K562 (cell line): ENCODE measurements at regions not wholly inside any gene's neighbourhood (a gene's known extent, or its start where the extent isn't known, plus 50 kb on each side); places are given as distances from the start of the nearest gene placed in this dataset.

Experiments used
- ATAC-seq: fragments of 200-7000 bp; cut with Tn5 transposase; 3 replicates; pipeline ENCODE4 v1.9.1; 2020; ENCODE audit warnings: moderate library complexity
- BruUV-seq: library from RNA; stranded (reverse); fragments of 400-500 nt; replicated peaks from 2 replicates; lab custom pipeline; 2021; lab: Mats Ljungman, UMichigan
- CTCF ChIA-PET: fragments of 300-600 bp; formaldehyde crosslinking; extraction: SDS; loops from one replicate; lab custom pipeline; 2021; ENCODE audit warnings: low intra/inter-chr PET ratio; lab: Yijun Ruan, JAX
- POLR2A ChIA-PET: fragments of 300-600, 350-650 bp; sonication (Branson Sonifier 250); formaldehyde crosslinking; extraction: SDS; loops from one replicate; lab custom pipeline; 2021; ENCODE audit warnings: antibody characterized with exemption, inconsistent platforms; lab: Yijun Ruan, JAX
- DNase-seq, 4 experiments: peaks; one replicate each; pipeline versions ENCODE4 v3.0.0 to v3.0.0-alpha.2; 2011 to 2018; ENCODE audit warnings: low spot score in 3 of 4, mixed read lengths in 3 of 4; ENCODE audit errors: extremely low read depth in 1 of 4
- FAIRE-seq: peaks from 2 replicates; lab custom pipeline; 2011; peaks lifted over from hg19 to GRCh38; lab: Jason Lieb, UNC
- H2AFZ ChIP-seq: 2 replicates; pipeline ENCODE4 v1.6.0; 2011; ENCODE audit warnings: low read depth, low read length, control low read depth, inconsistent platforms
- H3K27ac ChIP-seq: fragments of 200-600 bp; 3 replicates; pipeline ENCODE4 v1.8.0; 2011; ENCODE audit warnings: low read depth, mild to moderate bottlenecking, control low read depth, inconsistent platforms, low read length, moderate library complexity, mixed read lengths; ENCODE audit errors: extremely low read depth
- H3K27me3 ChIP-seq, 2 experiments: fragments of 300-600 bp in 1 of 2; 2 replicates in 1 of 2; 3 replicates in 1 of 2; pipeline versions ENCODE4 v1.6.0 to v1.8.0; 2011; ENCODE audit warnings: inconsistent platforms in 2 of 2, low read length in 2 of 2, mild to moderate bottlenecking in 1 of 2, mixed read lengths in 1 of 2, moderate library complexity in 1 of 2; ENCODE audit not compliant: control insufficient read depth in 2 of 2, insufficient read depth in 2 of 2
- H3K36me3 ChIP-seq: fragments of 300-600 bp; 3 replicates; pipeline ENCODE4 v1.8.0; 2011; ENCODE audit warnings: mild to moderate bottlenecking, low read length, inconsistent platforms; ENCODE audit not compliant: control insufficient read depth, insufficient read depth
- H3K4me1 ChIP-seq, 2 experiments: fragments of 200-600 bp in 1 of 2; replicated peaks in 1 of 2; 2 replicates in 1 of 2; 3 replicates in 1 of 2; pipeline versions ENCODE4 v1.5.1 to v1.8.0; 2011; ENCODE audit warnings: inconsistent platforms in 2 of 2, low read length in 2 of 2, mild to moderate bottlenecking in 1 of 2, mixed read lengths in 1 of 2, moderate library complexity in 1 of 2; ENCODE audit not compliant: control insufficient read depth in 2 of 2, insufficient read depth in 2 of 2
- H3K4me2 ChIP-seq: 2 replicates; pipeline ENCODE4 v1.6.1; 2011; ENCODE audit warnings: low read length, control low read depth, inconsistent platforms, mixed read lengths; ENCODE audit not compliant: insufficient read depth
- H3K4me3 ChIP-seq: fragments of 200-600 bp; sonication (generic), shearing (Covaris generic); 2 replicates; pipeline ENCODE4 v1.5.1; 2016; ENCODE audit warnings: control low read depth, inconsistent platforms
- H3K79me2 ChIP-seq: fragments of 200-600 bp; 3 replicates; pipeline ENCODE4 v1.8.0; 2011; ENCODE audit warnings: low read length, inconsistent platforms; ENCODE audit not compliant: control insufficient read depth, insufficient read depth
- H3K9ac ChIP-seq, 2 experiments: 2 replicates each; pipeline versions ENCODE4 v1.6.0 to v1.6.1; 2011; ENCODE audit warnings: low read depth in 2 of 2, low read length in 2 of 2, control low read depth in 1 of 2, inconsistent platforms in 1 of 2, mild to moderate bottlenecking in 1 of 2, mixed read lengths in 1 of 2; ENCODE audit not compliant: insufficient read depth in 1 of 2
- H3K9me1 ChIP-seq: one replicate; pipeline ENCODE4 v1.6.0; 2011; ENCODE audit warnings: inconsistent platforms, mild to moderate bottlenecking, low read length, moderate library complexity; ENCODE audit not compliant: control insufficient read depth, insufficient read depth
- H3K9me3 ChIP-seq: replicated peaks from 2 replicates; pipeline ENCODE4 v1.5.1; 2011; ENCODE audit warnings: low read depth, low read length, inconsistent platforms; ENCODE audit not compliant: control insufficient read depth, insufficient read depth
- H4K20me1 ChIP-seq: replicated peaks from 2 replicates; pipeline ENCODE4 v1.6.1; 2011; ENCODE audit warnings: low read length, inconsistent platforms, mixed read lengths; ENCODE audit not compliant: control insufficient read depth, insufficient read depth
- AFF4 ChIP-seq: sonication (generic); formaldehyde crosslinking; IDR thresholded peaks from 2 replicates; pipeline ENCODE4 v1.8.0; 2023; ENCODE audit warnings: mild to moderate bottlenecking, missing genetic modification reagents
- FOXJ2 ChIP-seq: fragments of 200-800 bp; sonication (Bioruptor generic); IDR thresholded peaks from 2 replicates; pipeline ENCODE4 v1.6.1; 2016; ENCODE audit warnings: missing genetic modification characterization, missing compliant biosample characterization
- GABPB2 ChIP-seq: fragments of 250-450 bp; sonication (Bioruptor Pico); conservative IDR thresholded peaks from 2 replicates; pipeline ENCODE4 v1.5.1; 2021; ENCODE audit warnings: mild to moderate bottlenecking
- GTF3C2 ChIP-seq: IDR thresholded peaks from 3 replicates; pipeline ENCODE4 v1.6.1; 2011; ENCODE audit warnings: borderline replicate concordance, mild to moderate bottlenecking, moderate library complexity; ENCODE audit not compliant: insufficient read length; ENCODE audit errors: extremely low read depth
- HDAC1 ChIP-seq, 2 experiments: fragments of 450-650 bp; IDR thresholded peaks; 2 replicates each; pipeline ENCODE4 v1.6.1; 2016 to 2017; ENCODE audit warnings: inconsistent platforms in 1 of 2, mild to moderate bottlenecking in 1 of 2, moderate library complexity in 1 of 2
- RHOXF2B ChIP-seq: fragments of 250-450 bp; sonication (Bioruptor Pico); conservative IDR thresholded peaks from 2 replicates; pipeline ENCODE4 v1.5.1; 2021
- TAF7 ChIP-seq: fragments of 450-650 bp; IDR thresholded peaks from 2 replicates; pipeline ENCODE4 v1.6.1; 2016; ENCODE audit warnings: missing genetic modification characterization, missing compliant biosample characterization
- ZEB2 ChIP-seq: fragments of 450-650 bp; IDR thresholded peaks from 2 replicates; pipeline ENCODE4 v1.6.1; 2016
- ZNF583 ChIP-seq: fragments of 250-450 bp; sonication (Bioruptor Pico); IDR thresholded peaks from 2 replicates; pipeline ENCODE4 v1.4.0; 2020
- WGBS: fragments of 100-300 bp; shearing (Covaris generic); methylation state at CpG from one replicate; pipeline ENCODE4 v1.1.6; 2016; ENCODE audit warnings: low coverage, mixed read lengths; ENCODE audit not compliant: insufficient coverage; ENCODE audit errors: missing lambda C conversion rate; 5-methylcytosine and 5-hydroxymethylcytosine counted together
- in situ Hi-C: fragments of 300-500 bp; cut with MboI; formaldehyde crosslinking; loops from 4 replicates; pipeline ENCODE4 v1.15.0; 2018; ENCODE audit warnings: inconsistent platforms, mixed read lengths
- intact Hi-C: fragments of 100-400 bp; cut with micrococcal nuclease; formaldehyde crosslinking; loops from 2 replicates; pipeline ENCODE4 v1.14.2; 2022

GRCh38 chr10:124198125-124198501 lies 104.7 kb upstream of the CHST15 start:
- intact Hi-C loops (no loop called here), in situ Hi-C loops (no loop called here)

More at GRCh38 chr10:124198125-124198501, 104.7 kb upstream of the CHST15 start:
- Histone ChIP-seq H3K36me3 (no peaks in the 10 kb centered on the region), H3K9me3 (no peaks in the 10 kb centered on the region), H3K4me3 (no peak overlapping the region), H3K27ac (no peak overlapping the region), H3K27me3 (peaks cover 0 to 6% of the 10 kb centered on the region in 2 experiments; a peak in 3 of 5 replicates), H3K9ac (no peak overlapping the region), H3K79me2 (no peaks in the 10 kb centered on the region), H4K20me1 (no peaks in the 10 kb centered on the region), H3K4me1 (no peaks in the 10 kb centered on the region), H3K4me2 (no peak overlapping the region), H2AFZ (no peak overlapping the region), H3K9me1 (no peaks in the 10 kb centered on the region)
- FAIRE-seq (no peak), DNase-seq (no peak), ATAC-seq (no peak)
- WGBS = 2% methylated on average over 5 of the region's 5 CpGs
- no peak for TF ChIP-seq RHOXF2B (CRISPR knock-in tag)
- TF ChIP-seq ZEB2 = no peak
- no peak for TF ChIP-seq HDAC1 (IDR thresholded peaks at IDR 0.05)
- TF ChIP-seq AFF4 (CRISPR knock-in tag) = no peak
- no peak for TF ChIP-seq GTF3C2
- TF ChIP-seq TAF7 (tag) = no peak
- no peak for TF ChIP-seq FOXJ2 (tag)
- no peak for TF ChIP-seq ZNF583 (CRISPR knock-in tag)
- no peak for TF ChIP-seq GABPB2 (CRISPR knock-in tag)
- no TSS peak for BruUV-seq
- ChIA-PET POLR2A (no interaction called here), CTCF (no interaction called here)
